ENCODE measurements at regions not wholly inside any gene's neighbourhood (a gene's known extent, or its start where the extent isn't known, plus 50 kb on each side); places are given as distances from the start of the nearest gene placed in this dataset.
"Not testable (repeated sequence)": the region's sequence is repeated elsewhere in the genome, so short reads cannot be mapped to it uniquely, and the experiment has no call there.

DNA sequence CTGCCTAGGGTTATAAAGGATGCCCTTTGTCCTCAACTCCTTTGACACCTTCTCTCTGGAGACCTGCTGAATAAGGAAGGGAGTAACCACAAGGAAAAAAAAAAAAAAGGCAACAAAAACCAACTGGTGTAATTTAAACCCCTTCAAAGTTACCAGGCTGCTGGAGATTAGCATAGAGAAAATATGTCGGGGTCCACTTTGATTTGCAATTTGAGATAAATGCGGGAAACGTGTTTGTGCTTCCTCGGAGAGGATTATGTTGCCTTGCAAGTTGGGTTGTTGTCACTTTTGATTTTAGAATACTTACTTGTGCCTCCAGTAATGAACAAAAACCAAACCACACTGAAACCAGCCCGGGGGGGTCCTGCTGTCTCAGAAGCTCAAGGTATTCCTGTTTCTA lies 200.2 kb upstream of the MYL2 start:
- Histone ChIP-seq H3K36me3 (ENCODE audit: control insufficient read depth, insufficient read depth, low read length) (no peaks in the 10 kb centered on the region), H3K4me1 (ENCODE audit: control insufficient read depth, insufficient read depth, low read length) (no peaks in the 10 kb centered on the region), H3K9me3 (ENCODE audit: control insufficient read depth, low read length) (no peaks in the 10 kb centered on the region), H3K27me3 (ENCODE audit: control insufficient read depth, insufficient read depth, low read length) (peaks cover 5% of the 10 kb centered on the region), H3K4me3 (ENCODE audit: low read length) (no peak overlapping the region), H3K9ac (ENCODE audit: low read length) (no peak overlapping the region)

DNA sequence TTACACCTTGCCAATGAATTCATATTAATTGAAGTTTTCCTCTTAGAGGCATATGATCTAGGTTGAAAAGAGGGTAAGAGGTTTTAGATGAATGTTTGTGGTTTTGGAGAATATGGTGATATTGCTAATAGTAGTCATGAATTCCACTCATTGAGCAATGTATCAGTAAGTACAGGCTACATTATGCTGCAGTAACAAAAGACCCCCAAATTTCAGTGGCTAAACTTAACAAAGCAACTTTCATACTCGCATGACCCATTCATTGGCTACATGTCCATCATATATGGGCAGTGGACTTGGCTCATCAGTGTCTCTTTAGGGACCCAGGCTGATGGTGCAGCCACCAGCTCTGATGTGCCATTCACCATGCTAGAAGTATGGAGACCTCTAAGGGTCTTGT lies 196.6 kb upstream of the MYL2 start:
- no peak overlapping the region for H3K9ac ChIP-seq (ENCODE audit: low read length)
- no peak overlapping the region for H3K4me3 ChIP-seq (ENCODE audit: low read length)
- no peaks in the 10 kb centered on the region for H3K9me3 ChIP-seq (ENCODE audit: control insufficient read depth, low read length)
- H3K27me3 ChIP-seq (ENCODE audit: control insufficient read depth, insufficient read depth, low read length): peaks cover 5% of the 10 kb centered on the region
- H3K4me1 ChIP-seq (ENCODE audit: control insufficient read depth, insufficient read depth, low read length): no peaks in the 10 kb centered on the region
- H3K36me3 ChIP-seq (ENCODE audit: control insufficient read depth, insufficient read depth, low read length): no peaks in the 10 kb centered on the region

GRCh38 chr12:111113313-111113712 lies 192.9 kb upstream of the MYL2 start:
- H3K9me3 ChIP-seq (ENCODE audit: control insufficient read depth, low read length); H3K4me1 ChIP-seq (ENCODE audit: control insufficient read depth, insufficient read depth, low read length); H3K36me3 ChIP-seq (ENCODE audit: control insufficient read depth, insufficient read depth, low read length); H3K9ac ChIP-seq (ENCODE audit: low read length); H3K4me3 ChIP-seq (ENCODE audit: low read length); H3K27me3 ChIP-seq (ENCODE audit: control insufficient read depth, insufficient read depth, low read length): not testable (repeated sequence)

- no peaks in the 10 kb centered on the region for H3K9me3 ChIP-seq (ENCODE audit: control insufficient read depth, low read length)
- H3K4me1 ChIP-seq (ENCODE audit: control insufficient read depth, insufficient read depth, low read length): no peaks in the 10 kb centered on the region
- no peaks in the 10 kb centered on the region for H3K27me3 ChIP-seq (ENCODE audit: control insufficient read depth, insufficient read depth, low read length)
- H3K4me3 ChIP-seq (ENCODE audit: low read length): no peak overlapping the region
- no peak overlapping the region for H3K9ac ChIP-seq (ENCODE audit: low read length)
- no peaks in the 10 kb centered on the region for H3K36me3 ChIP-seq (ENCODE audit: control insufficient read depth, insufficient read depth, low read length)
These were observed 192.1 kb upstream of the MYL2 start for GRCh38 chr12:111112311-111113098.

DNA sequence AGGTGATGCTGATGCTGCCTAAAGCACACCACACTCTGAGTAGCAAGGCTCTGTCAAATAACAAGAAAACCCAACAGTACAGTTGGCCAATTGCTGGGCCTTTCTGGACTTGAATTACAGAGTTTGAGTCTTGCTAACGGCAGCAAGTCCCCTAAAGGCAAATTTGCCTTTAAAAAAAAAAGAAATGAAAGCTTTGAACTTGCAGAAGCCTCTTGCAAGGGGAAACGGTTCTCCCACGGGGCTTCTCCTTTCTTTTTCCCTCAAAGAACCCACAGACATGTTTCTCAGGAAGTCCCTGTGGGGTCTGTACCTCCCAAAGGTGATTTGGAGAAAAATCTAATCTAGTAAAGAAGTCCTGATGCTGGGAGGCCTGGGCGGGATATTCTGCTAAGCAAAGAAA lies 191.3 kb upstream of the MYL2 start:
- Histone ChIP-seq H3K9ac (ENCODE audit: low read length) (no peak overlapping the region), H3K9me3 (ENCODE audit: control insufficient read depth, low read length) (no peaks in the 10 kb centered on the region), H3K36me3 (ENCODE audit: control insufficient read depth, insufficient read depth, low read length) (no peaks in the 10 kb centered on the region), H3K4me1 (ENCODE audit: control insufficient read depth, insufficient read depth, low read length) (no peaks in the 10 kb centered on the region), H3K27me3 (ENCODE audit: control insufficient read depth, insufficient read depth, low read length) (no peaks in the 10 kb centered on the region), H3K4me3 (ENCODE audit: low read length) (no peak overlapping the region)

DNA sequence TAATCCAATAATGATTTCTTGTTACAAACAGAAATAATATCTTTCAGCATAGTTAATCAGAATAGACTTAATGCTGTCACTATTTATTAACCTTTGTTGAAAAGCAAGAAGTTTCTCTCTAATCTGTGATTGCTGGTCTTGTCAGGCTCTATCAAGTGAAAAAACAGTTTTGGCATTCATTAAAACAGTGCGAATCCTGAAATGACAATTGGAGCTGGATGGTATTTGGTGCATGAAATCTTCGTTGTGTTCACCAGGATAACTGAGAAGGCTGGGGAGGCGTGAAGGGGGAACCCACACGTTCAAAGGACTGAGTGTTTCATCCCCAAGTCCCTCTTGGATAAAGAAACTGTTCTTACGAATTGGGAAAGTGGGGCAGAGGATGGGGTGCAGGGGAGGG lies 190.2 kb upstream of the MYL2 start:
- H3K9me3 ChIP-seq (ENCODE audit: control insufficient read depth, low read length): no peaks in the 10 kb centered on the region
- no peaks in the 10 kb centered on the region for H3K36me3 ChIP-seq (ENCODE audit: control insufficient read depth, insufficient read depth, low read length)
- H3K4me1 ChIP-seq (ENCODE audit: control insufficient read depth, insufficient read depth, low read length): no peaks in the 10 kb centered on the region
- no peaks in the 10 kb centered on the region for H3K27me3 ChIP-seq (ENCODE audit: control insufficient read depth, insufficient read depth, low read length)
- no peak overlapping the region for H3K4me3 ChIP-seq (ENCODE audit: low read length)
- no peak overlapping the region for H3K9ac ChIP-seq (ENCODE audit: low read length)

DNA sequence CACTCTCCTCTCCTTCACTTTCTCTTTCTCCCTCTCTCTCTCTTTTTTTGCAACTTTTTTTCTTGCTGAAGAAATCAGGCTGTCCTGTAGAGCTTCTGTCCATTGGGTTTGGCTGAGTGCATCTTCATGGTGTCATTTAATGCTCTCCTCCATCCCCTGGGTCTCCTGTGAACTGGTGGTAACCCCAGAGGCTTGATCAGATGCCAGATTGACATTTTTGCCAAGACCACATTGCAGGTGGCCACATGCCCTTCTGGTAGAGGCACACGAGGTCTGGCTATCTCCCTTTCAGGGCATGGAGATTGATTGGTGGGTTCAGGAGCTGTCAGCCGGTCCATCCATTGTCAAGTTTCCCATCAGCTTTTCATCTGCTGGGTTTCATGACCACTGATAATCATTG lies 188.3 kb upstream of the MYL2 start:
- H3K4me3 ChIP-seq (ENCODE audit: low read length): no peak overlapping the region
- no peaks in the 10 kb centered on the region for H3K36me3 ChIP-seq (ENCODE audit: control insufficient read depth, insufficient read depth, low read length)
- H3K9me3 ChIP-seq (ENCODE audit: control insufficient read depth, low read length): no peaks in the 10 kb centered on the region
- H3K9ac ChIP-seq (ENCODE audit: low read length): no peak overlapping the region
- no peaks in the 10 kb centered on the region for H3K4me1 ChIP-seq (ENCODE audit: control insufficient read depth, insufficient read depth, low read length)
- no peaks in the 10 kb centered on the region for H3K27me3 ChIP-seq (ENCODE audit: control insufficient read depth, insufficient read depth, low read length)

DNA sequence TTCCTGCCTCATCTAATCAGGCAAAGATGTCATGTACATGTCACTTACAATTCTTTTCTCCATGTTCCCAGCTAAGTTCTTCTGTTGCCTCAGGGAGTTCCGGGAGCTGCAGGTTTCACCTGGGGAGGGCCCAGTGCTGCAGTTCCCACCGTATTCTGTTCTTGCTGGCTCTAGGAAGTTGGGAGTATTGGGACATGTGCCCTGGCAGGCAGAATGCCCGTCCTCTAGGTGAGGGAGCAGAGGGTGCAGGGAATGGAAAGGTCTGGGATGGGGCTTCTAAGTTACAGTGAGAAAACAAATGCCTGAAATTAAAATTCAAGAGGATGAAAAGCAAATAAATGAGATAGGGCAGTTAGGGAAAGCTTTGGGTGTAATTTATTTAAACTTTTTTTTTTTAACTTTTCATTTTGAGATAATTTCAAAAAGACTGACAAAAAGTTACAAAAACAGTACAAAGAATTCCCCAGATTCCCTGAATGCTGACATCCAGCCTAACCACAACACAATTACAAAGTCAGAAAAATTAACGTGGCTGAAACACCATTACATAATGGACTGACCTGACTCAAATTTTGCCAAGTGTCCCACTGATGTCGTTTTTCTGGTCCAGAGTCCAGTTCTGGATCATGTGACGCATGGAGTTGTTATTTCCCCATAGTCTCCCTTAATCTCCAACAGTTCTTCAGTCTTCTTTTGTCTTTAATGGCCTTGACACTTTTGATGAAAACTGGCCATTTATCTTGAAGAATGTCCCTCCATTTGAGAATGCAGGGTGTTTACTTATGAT lies 187.2 kb upstream of the MYL2 start:
- H3K9me3 ChIP-seq (ENCODE audit: control insufficient read depth, low read length): no peaks in the 10 kb centered on the region

GRCh38 chr12:111105294-111105693 lies 184.9 kb upstream of the MYL2 start:
- no peaks in the 10 kb centered on the region for H3K9me3 ChIP-seq (ENCODE audit: control insufficient read depth, low read length)

More for the DNA sequence above, 187.2 kb upstream of the MYL2 start:
- Histone ChIP-seq H3K27me3 (ENCODE audit: control insufficient read depth, insufficient read depth, low read length) (no peaks in the 10 kb centered on the region), H3K9ac (ENCODE audit: low read length) (no peak overlapping the region), H3K4me3 (ENCODE audit: low read length) (no peak overlapping the region), H3K4me1 (ENCODE audit: control insufficient read depth, insufficient read depth, low read length) (no peaks in the 10 kb centered on the region), H3K36me3 (ENCODE audit: control insufficient read depth, insufficient read depth, low read length) (no peaks in the 10 kb centered on the region)

DNA sequence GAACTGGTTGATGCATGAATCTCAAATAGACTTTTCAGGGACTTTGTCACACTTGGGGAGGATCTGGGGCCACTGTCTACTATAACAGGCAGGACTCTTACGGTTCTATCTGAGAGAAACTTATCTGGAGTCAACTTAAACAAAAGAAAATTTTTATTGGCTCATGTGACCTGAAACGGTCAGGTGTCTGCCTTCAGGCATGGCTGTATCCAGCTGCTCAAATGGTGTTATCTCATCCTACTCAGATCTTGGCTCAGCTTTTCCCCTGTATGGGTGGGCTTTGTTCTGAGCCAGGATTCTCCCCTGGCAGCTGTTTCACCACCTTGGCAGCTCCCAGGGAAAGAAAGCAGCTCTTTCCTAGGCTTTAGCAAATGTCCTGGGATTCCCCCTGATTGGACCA lies 183.2 kb upstream of the MYL2 start:
- Histone ChIP-seq H3K4me1 (ENCODE audit: control insufficient read depth, insufficient read depth, low read length) (no peaks in the 10 kb centered on the region), H3K36me3 (ENCODE audit: control insufficient read depth, insufficient read depth, low read length) (no peaks in the 10 kb centered on the region), H3K9me3 (ENCODE audit: control insufficient read depth, low read length) (no peaks in the 10 kb centered on the region), H3K9ac (ENCODE audit: low read length) (no peak overlapping the region), H3K27me3 (ENCODE audit: control insufficient read depth, insufficient read depth, low read length) (no peaks in the 10 kb centered on the region), H3K4me3 (ENCODE audit: low read length) (no peak overlapping the region)

More at GRCh38 chr12:111105294-111105693, 184.9 kb upstream of the MYL2 start:
- no peaks in the 10 kb centered on the region for H3K27me3 ChIP-seq (ENCODE audit: control insufficient read depth, insufficient read depth, low read length)
- no peaks in the 10 kb centered on the region for H3K4me1 ChIP-seq (ENCODE audit: control insufficient read depth, insufficient read depth, low read length)
- H3K4me3 ChIP-seq (ENCODE audit: low read length): no peak overlapping the region
- H3K9ac ChIP-seq (ENCODE audit: low read length): no peak overlapping the region
- H3K36me3 ChIP-seq (ENCODE audit: control insufficient read depth, insufficient read depth, low read length): no peaks in the 10 kb centered on the region

DNA sequence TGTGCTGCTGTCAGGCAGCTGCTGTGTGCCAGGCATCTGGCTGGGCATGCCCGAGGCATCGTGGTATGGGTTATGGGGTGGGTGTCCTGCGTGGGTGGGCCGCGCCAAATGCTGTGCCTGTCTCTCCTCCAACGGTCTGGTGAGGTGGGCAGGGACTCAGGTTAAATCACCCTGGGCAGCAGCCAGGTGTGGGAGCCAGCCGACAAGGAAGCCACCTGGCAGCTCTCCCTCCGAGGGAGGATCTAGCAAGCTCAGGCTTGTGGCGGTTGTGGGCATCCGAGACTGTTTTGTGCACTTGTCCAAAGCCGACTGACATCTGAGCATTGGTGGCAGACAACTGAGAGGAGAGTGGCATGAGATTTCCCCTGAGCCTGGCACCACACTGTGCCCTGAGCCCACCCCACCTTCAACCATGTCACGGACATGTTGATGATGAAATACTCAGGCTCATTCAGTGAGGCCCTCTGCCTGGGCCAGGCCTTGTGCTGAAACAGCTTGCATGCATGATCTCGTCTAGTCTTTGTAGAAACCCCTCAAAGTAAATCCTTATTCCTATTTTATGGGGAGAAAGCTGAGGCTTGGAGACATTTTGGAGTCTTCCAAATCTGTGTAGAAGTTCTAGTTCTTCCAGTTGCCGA lies 181.8 kb upstream of the MYL2 start:
- Histone ChIP-seq H3K4me3 (ENCODE audit: low read length) (no peak overlapping the region), H3K36me3 (ENCODE audit: control insufficient read depth, insufficient read depth, low read length) (no peaks in the 10 kb centered on the region), H3K9ac (ENCODE audit: low read length) (no peak overlapping the region), H3K4me1 (ENCODE audit: control insufficient read depth, insufficient read depth, low read length) (no peaks in the 10 kb centered on the region), H3K27me3 (ENCODE audit: control insufficient read depth, insufficient read depth, low read length) (no peaks in the 10 kb centered on the region), H3K9me3 (ENCODE audit: control insufficient read depth, low read length) (no peaks in the 10 kb centered on the region)

DNA sequence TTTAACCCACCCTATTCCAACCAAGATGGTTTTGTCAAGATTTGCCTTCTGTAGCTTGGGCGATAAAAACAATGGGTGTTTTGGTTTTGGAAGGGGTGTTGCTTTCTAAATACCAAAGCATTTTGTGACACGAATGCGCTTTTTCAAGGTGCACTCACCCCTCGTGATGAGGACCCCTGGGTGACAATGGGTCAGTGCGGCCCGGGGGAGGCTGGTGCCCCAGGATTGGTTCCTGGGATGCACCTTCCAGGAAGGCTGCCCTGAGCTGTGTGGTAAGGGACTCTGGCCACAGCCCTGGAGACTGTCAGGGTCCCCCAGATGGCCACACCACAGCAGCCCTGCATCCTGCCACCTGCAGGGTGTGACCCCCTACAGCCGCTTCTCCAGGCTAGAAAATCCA lies 180.6 kb upstream of the MYL2 start:
- no peaks in the 10 kb centered on the region for H3K36me3 ChIP-seq (ENCODE audit: control insufficient read depth, insufficient read depth, low read length)
- H3K4me3 ChIP-seq (ENCODE audit: low read length): no peak overlapping the region
- H3K4me1 ChIP-seq (ENCODE audit: control insufficient read depth, insufficient read depth, low read length): no peaks in the 10 kb centered on the region
- no peaks in the 10 kb centered on the region for H3K9me3 ChIP-seq (ENCODE audit: control insufficient read depth, low read length)
- H3K9ac ChIP-seq (ENCODE audit: low read length): no peak overlapping the region
- no peaks in the 10 kb centered on the region for H3K27me3 ChIP-seq (ENCODE audit: control insufficient read depth, insufficient read depth, low read length)
